DMS79 treated with DMSO at 0.1 percent for 48 hours (cell line): ENCODE measurements at regions not wholly inside any gene's neighbourhood (a gene's known extent, or its start where the extent isn't known, plus 50 kb on each side); places are given as distances from the start of the nearest gene placed in this dataset.

Experiments used
- DNase-seq: peaks from one replicate; lab custom pipeline; 2025; lab: John Stamatoyannopoulos, UW

DNA sequence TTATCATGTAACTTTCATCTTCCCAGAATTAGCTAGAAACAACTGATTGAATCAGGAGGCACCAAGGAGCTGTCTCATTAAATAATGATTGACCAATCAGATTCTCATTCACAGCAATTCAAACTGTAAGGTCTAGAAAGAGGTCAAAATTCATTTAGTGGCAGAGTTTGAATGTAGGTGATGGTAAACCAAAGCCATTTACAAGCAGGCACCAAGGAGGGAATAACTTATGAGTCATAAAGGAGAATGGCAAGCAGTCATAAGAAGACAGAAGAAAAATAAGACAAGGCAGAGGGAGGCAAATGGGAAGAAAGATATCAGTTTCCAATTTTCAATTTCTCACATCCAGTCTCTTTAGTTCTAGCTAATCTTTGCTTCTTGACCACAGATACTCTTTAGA, 52.9 kb upstream of the DEFB112 start:
- no peak for DNase-seq

DNA sequence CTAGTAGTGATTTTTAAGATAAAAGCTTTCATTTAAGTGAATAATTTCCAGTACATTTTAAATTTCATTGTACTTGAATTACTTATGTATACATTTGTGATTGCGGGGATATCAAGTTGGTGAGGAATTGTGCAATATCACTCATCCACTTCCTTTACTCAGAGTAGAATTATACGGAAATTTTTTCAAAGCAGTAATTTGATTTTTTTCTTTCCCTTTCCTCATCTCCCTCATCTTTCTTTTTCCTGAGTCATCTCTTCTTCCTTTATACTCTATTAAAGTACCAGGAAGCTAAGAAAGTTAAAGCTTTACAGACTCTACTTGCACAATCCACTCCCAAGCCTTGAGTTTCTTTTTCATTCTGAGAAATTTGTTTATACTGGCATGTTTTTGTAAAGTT, 60.9 kb upstream of the DEFB112 start:
- DNase-seq, result no peak

DNA sequence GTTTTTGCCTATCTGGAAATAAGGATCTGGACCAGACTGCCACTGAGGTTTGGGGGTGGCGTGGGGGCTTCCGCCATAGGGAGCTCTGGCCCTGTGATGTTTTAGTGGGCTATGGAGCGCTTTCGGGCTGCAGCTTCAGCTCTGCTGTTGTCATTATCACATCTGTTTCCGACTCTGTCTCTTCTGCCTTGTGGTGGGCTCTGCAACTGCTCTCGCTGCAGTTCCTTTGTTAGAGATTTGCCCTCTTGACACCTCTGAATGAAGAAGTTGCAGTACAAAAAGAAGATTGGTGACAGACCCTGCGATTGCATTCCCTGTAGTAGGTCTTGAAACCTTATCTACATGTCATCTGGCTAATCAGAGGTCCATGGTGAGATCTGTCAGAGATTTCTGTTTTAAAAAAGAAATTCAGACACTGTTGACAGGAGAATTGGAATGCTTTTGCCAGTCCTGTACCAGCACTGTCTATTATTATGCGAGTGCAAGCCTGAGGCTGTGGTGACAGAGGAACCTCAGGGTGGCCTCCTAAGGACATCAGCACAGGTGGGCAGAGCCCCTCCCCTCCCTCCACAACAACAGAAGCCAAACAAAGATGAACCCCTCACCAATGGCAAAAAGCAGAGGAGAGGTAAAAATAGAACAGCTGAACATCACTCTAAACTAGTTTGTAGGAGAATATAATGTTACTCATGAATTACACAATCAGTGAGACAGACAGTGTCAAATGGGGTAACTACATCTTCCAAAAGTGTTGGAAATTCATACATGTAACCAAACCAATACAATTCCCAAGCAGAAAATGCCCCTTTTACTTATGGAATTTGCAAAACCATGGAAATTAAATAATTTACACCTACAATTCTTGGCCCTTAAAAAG, 63.5 kb upstream of the DEFB112 start:
- no peak for DNase-seq

DNA sequence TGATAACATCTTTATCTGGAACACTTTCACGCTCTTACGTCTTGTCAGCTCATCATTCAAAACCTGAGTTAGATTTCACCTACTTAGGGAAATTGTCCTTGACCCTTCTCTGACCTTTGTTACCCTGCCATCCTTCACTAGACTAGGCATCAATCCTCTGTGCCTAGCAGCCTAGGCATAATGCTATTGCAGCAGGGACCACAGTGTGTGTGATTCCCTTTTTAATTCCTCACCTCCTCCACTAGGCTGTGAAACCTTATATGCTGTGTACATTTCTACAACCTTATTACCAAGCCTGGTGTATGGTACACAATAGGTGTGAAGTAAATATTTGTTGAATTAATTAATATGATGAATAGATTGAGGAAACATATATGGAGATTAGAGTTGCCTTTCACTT, 66.7 kb upstream of the DEFB112 start:
- no peak for DNase-seq

DNA sequence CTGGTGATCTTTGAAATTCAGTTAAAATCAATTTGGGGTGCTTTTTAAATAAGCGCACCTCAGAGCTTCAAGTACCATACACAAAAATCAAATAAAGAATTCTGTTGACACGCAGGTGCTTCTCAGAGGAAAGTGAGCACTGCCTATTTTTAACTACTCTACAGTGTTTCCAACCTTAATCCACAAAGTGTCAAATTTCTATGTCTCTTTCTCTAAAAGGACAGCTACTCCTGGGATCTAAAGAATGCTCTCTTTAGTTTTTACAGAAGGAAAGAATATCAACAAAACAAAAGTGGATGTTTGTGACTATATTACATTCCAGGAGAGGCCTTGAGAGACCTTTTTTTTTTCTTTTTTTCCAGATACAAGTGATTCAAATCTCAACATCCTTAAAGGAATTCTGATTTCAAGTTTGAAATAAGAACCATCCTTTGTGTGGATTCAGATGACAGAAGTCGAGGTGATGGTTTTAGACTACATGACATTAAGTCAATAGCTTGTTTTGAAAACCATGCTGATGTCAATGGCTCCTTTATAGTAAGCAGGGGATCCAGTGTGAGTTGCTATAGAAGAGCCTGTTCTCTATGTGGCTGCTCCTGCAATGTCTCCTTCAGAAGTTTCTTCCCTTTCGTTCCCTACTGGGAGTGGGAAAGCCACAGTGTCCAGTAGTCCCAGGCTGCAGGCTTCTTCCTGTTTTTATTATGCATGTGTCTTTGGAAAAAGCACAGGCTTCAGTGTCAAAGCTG, 67.2 kb upstream of the DEFB112 start:
- no peak for DNase-seq

DNA sequence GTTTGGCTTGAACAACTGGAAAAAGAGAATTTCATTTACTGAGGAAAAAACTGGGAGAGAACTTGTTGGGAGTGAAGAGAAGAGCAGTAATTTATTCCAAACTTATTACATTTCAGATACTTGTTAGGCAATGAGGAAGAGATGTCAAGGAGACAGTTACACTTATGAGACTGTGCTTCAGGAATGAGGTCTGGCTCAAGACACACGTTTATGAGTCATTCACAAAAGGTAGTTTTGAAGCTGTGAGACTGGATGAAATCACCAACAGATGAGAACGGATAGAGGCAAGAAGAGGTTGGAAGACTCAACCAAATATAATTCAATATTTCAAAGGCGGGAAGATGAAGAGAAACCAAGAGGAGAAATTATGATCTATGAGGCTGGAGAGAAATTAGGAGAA, 70.6 kb upstream of the DEFB112 start:
- DNase-seq, result no peak

DNA sequence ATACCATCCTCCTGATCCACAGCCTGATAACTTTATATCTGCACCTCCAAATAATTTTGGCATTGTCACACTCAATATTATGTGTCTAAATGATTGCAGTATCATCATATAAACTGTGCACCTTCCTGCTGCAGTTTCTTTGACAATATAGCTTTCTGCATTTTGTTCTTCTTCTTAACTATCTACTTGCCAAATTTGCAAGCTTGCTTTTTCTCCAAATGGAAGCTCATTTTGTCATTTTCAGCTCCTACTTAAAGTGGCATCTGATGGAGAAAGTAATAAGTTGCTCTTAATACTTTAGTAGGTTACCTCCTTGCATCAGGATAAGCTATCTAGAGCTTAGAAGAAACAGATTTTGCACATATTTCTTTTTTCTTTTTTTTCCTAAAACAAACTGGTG, 74.0 kb upstream of the DEFB112 start:
- no peak for DNase-seq

DNA sequence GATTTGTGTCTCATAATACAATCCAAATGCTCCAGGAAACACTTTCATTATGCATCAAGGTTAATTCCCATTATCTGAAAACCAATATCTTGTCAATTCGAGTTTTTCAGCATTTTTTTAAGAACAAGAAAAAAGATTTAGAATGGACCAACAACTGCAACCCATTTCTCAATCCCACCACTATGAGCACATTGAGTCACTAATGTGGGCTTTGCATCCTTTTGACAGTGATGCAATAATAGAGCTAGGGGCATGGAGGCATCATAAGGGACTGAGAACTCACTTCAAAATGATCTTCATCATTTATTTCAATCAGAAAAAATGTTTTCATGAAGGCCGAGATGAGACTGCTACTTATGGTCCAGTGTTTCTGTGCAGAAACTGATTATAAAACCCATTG, 74.8 kb upstream of the DEFB112 start:
- no peak for DNase-seq

DNA sequence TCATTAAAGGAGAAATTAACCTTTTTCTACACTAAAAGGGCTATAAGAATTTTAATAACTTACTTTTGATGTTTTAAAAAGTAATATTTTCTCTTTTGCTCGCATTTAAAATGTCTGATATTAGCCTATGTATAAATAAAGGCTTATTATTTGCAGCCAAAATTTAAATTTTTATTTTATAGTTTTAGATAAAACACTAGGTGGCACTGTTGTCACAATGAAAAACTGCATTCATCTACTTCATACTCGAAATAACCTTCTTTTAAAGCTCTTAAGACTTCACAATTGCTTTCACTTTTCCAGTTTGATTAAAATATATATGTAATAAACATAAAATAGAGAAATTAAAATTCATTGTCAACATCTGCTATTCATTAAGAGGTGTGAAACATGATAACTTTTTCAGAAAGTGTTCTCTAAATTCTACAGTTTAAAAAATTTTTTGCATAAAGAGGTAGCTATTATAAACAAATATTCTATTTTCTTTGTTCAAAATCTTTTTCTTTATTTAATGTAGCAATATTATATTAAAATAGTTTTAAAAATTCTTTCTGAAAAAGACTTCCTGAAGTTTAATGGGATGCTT, 78.8 kb upstream of the DEFB112 start:
- peak; percentile 17 for DNase-seq

DNA sequence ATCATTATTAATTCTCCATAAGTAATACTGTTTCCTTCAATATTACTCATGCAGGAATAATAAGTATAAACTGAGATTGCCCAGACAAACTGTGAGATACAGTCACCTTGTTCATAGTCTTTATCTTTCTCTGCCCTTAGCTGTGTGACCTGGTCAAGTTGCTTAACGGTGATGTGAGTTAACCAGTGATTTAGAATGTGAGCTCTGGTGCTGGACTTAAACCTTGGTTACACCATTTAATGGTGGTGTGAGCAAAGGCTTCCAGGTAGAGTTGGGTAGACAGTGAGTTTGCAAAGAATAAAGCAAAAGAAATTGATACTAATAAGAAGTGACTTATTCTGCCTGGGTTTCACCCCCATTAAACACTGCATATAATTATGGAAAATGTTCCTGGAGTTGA, 86.2 kb upstream of the DEFB112 start:
- DNase-seq, result no peak

DNA sequence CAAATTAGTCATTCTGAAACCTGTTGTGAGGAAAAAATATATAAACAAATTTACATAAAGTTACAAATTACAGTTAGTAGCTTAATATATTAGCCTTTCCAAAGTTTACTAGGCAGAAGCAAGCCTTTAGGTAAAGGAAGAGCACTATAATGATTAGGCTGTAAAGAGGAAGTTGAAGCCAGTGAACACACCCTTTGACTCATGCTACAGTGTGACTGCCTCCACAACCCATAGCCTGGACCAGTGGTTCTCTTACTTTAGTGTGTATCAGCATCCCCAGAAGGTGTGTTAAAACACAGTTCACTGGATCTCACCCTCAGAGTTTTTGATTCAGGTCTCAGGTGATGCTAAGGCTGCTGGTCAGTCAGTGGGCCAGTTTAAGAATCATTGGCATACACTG, 91.4 kb upstream of the DEFB112 start:
- DNase-seq, result no peak

DNA sequence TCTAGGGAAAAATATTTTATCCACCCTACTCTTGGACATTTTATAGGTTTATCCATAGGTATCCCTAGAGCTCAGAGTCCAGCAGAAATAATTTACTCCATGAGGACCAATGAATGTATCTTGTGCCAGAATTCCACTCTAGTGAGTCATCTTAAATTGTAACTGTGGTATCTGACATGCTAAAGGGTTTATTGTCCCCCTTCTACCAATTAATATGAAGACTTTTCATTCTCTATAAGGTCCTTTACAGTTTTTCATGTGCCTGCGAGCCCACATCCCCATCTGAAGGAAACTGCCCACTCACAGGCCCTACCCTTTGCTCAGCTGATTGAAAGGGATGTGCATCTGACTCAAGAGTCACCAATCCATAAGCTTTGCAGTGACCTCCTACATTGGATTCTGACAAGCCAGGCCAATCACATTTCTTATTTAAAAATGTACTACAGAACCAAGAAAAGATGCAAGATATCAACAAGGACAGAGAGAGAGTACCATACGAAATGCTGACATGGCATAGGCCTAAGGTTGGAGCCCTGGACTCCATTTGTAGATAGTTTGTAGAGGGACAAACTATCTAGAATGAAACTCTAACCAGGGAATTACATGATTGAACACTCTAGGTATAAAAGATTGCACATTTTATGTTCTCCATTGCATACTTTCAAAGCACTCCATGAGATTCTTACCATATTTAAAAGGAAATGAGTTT, 93.4 kb upstream of the DEFB112 start:
- no peak for DNase-seq

DNA sequence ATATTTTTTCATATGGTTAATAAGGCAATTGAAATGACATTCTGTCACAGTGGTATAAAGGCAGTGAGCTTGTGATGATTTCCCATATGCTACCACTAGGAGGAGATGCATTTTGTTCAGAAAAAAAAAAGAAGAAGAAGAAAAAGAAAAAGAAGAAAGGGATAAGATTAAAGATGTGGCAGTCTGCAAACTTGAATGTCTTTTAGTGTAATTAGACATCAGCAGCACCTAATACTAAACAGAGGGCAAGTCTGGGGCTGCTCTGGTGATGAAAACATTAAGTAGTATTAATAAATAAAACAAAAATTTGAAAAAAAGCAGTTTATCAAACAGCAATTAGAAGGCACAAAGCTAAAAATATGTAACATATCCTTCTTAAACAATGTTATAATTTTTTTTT, 95.4 kb upstream of the DEFB112 start:
- no peak for DNase-seq

DNA sequence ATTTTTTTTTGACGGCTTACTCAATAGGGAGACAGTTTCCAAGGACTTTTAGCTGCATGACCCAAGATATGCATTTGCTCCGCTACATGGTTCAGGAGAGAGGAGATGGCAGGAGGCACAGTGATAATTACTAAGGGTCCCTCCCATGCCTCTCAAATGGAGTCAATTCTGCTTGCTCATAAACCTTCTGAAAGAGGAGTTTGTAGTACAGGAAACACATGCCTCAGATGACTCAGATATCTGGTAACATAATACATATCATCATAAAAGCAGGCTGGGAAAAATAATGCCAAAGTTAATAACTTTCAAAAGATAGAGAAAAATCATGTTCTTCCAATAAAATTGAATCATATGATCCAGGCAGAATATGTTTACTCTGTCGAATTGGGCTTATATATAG, 97.6 kb upstream of the DEFB112 start:
- no peak for DNase-seq

DNA sequence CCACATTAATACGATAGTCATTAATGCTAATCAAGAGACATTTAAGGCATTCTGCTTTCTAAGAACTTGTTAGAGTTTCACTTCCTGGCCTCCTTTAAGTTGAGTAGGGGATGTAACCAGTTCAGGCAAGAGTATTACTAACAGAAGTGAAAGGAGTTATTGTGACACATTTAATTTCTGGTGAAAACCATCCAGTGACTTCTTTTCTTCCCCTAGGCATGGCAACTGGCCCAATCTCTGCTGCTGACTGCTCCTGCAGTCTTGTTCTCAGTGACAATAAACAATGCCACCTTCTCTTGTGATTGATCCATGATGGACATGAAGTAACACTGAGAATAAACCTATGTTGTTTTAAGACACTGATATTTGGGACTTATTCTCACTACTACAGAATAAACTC, 130.9 kb upstream of the DEFB112 start:
- no peak for DNase-seq

DNA sequence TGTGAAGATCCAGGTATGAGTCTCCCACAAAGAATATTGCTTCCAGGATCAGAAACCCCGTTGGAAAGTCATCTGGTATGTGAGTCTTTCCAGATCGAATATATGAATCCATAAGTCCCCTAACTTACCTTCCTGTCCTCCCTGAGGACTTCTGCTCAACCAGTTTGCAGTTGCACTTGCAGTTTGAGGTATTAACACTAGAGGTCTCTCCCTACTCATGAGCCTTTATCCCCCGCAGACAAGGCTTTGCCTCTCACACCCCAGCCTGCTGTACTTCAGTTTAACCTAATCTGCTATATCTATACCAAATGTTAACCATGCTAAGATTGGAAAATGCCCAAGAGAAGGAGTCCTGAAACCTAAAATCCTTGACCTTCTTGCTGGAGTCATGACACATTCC, 135.3 kb upstream of the DEFB112 start:
- no peak for DNase-seq

DNA sequence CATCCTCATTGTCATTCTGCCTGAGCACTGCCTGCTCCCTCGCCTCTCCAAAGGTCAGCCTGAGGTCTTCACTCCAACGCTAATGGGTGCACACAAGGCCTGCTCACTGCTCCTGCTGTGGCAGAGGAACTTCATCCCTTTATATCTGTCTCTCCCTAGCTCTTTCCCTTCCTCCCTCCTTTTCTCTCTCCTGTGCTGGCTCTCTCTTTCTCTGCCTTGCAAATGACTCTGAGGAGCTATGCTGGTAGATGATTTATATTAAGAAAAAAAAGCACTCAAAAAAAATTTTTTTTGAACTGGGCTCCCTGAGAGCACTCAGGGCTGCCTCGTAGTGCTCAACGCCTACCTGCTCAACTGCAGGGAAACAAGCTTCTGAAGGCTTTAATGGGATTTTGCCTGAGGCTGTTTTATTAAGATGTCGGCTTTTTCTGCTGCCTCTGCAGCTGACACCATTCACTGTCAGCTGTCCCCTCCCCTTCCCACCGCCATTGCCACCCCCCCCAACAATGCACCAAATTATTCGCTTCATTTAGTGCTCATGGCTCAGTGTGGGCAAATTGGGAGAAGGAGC, 137.7 kb upstream of the DEFB112 start:
- DNase-seq, result peak; percentile 7

DNA sequence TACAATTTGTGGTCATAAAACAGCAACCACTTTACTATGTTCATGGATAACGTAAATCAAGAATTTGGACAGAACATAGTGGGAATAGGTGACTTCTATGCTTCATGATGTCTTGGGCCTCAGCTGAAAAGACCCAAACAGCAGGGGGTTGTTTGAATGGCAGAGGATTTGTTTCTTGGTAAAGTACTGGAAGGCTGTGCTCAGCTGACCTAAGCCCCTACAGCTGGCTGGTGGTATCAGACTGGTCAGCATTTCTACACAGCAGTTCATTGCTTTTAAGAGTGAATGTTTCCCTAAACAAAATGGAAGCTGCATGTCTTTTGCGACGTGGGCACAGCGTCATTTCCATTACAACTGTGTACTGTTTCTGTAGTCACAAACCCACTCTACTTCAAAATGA, 148.5 kb upstream of the DEFB112 start:
- DNase-seq, result no peak

DNA sequence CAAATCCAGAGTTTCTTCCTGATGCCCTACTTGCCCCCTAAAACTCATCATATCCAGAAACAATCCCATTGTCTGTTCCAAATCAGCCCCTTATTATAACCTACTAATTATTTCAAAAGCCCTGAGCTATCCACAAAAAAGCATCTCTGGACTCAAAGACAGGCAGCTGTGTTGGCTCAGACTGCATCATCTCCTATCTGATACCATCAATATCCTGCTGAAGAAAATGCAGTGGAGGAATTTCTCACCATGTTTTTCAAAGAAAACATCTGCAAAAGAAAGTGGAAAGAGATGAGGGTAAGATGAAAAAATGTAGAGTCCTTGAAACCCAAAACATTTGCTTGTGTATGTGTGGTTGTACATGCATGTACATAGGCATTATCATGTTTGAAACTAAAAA, 153.0 kb upstream of the DEFB112 start:
- DNase-seq, result no peak

DNA sequence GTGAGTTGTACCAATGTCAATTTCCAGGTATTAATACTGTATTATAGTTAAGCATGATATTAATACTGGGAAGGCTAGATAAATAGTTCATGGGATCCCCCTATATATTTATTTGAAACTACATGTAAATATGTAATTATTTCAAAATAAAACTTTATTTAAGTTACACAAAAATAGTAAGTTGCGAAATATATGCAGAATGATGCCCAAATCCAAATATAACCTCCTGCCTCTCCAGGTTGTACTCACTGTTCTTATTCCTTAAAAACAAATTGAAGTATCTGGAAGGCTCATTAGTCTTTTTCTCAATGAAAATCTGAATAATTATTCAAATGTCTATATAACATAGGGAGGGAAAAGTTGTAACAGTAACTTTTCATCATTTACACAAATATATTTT, 161.9 kb upstream of the DEFB112 start:
- no peak for DNase-seq

DNA sequence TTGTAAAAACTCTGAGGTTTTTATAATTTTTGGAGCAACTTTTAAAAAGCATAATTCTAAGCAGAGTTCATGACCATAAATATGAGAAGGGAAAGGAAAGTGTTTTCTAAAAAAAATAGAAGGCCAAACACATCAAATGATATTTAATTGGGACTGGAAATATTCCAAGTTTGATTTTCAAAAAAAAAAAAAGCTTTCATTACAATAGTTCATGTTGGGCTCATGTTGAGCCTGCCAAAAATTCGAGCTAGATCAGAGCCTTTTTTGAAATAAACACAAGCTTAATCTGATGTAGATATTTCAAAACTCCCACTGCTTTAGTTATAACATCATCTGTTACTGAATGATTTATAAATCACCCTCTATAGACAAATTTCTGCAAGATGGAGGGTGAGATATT, 163.4 kb upstream of the DEFB112 start:
- DNase-seq, result no peak

DNA sequence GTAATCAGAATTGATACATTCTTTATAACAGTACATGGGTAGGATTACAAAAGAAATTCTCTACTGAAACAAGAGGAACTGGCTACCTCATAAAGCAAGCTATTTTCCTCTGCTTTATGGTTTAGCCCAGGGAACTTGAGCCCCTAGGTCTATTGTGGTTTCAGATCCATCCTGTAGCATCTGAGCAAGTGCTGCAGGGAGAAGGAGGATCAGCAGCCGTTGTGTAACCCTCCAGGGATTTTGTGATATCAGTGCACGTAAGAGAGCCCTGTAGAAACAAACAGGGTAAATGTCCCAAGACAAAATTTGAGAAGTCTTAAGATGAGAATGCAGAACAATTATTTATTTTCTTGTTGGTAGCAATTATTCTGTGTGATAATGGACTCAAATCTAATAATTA, 165.2 kb upstream of the DEFB112 start:
- DNase-seq, result no peak
